Activated CD8-positive, alpha-beta T cell treated with anti-CD3 and anti-CD28 coated beads for 36 hours (primary cell): ENCODE measurements at regions not wholly inside any gene's neighbourhood (a gene's known extent, or its start where the extent isn't known, plus 50 kb on each side); places are given as distances from the start of the nearest gene placed in this dataset.

Experiments
- ATAC-seq: fragments of 200-7000 bp; cut with Tn5 transposase; one replicate; pipeline ENCODE4 v1.10.0; 2021; ENCODE audit warnings: mild to moderate bottlenecking, moderate library complexity
- CTCF ChIA-PET: fragments of 350-600 bp; sonication (Branson Sonifier 250); formaldehyde crosslinking; loops from one replicate; lab custom pipeline; 2021; ENCODE audit warnings: antibody characterized with exemption; lab: Charles Lee
- POLR2A ChIA-PET: fragments of 350-600 bp; sonication (Branson Sonifier 250); formaldehyde crosslinking; loops from one replicate; lab custom pipeline; 2021; ENCODE audit warnings: antibody characterized with exemption; lab: Charles Lee
- DNase-seq: peaks from one replicate; pipeline ENCODE4 v3.0.0-alpha.2; 2020
- H3K27ac Mint-ChIP-seq: one replicate; pipeline ENCODE4 v1.8.0; 2021; ENCODE audit warnings: mild to moderate bottlenecking, mixed read lengths
- H3K27me3 Mint-ChIP-seq: one replicate; pipeline ENCODE4 v1.8.0; 2021; ENCODE audit warnings: mixed read lengths
- H3K36me3 Mint-ChIP-seq: one replicate; pipeline ENCODE4 v1.8.0; 2021; ENCODE audit warnings: low read depth, mixed read lengths
- H3K4me1 Mint-ChIP-seq: one replicate; pipeline ENCODE4 v1.8.0; 2021; ENCODE audit warnings: low read depth, mixed read lengths
- H3K4me3 Mint-ChIP-seq: one replicate; pipeline ENCODE4 v1.8.0; 2021; ENCODE audit warnings: mild to moderate bottlenecking, moderate library complexity, mixed read lengths
- H3K9me3 Mint-ChIP-seq: one replicate; pipeline ENCODE4 v1.8.0; 2021; ENCODE audit warnings: mixed read lengths
- intact Hi-C: fragments of 100-400 bp; cut with micrococcal nuclease; formaldehyde crosslinking; loops from one replicate; pipeline ENCODE4 v1.10.0; 2022
- TF ChIP-seq, protein P1 (sequence below): fragments of 200-600 bp; IDR thresholded peaks from one replicate; pipeline ENCODE4 v1.8.0; 2022; ENCODE audit warnings: antibody characterized with exemption, mild to moderate bottlenecking

DNA sequence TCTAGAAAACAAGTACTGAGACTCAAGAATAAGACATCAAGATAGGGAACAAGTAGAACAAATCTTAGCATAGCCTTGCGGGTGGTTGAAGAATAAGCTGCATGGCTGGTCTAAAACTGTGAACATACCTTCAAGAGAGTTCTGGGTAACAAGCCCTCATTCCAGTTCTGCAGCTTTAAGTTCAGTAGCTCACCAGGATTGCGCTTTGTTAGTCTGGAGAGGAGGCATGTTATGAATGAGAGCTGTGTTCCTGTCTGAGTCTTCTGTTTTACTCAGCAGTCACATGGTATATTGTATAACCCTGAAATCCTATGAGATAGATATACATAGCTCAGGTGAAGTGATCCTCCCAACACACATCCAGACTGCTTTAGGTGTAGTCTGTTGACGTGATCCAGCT is 406.6 kb upstream of the IRAK1BP1 start:
- ATAC-seq (no peak), DNase-seq (no peak)
- H3K27me3 Mint-ChIP-seq = no peaks in the 10 kb centered on the region
- no peak overlapping the region for H3K4me3 Mint-ChIP-seq
- TF ChIP-seq, protein P1, sequence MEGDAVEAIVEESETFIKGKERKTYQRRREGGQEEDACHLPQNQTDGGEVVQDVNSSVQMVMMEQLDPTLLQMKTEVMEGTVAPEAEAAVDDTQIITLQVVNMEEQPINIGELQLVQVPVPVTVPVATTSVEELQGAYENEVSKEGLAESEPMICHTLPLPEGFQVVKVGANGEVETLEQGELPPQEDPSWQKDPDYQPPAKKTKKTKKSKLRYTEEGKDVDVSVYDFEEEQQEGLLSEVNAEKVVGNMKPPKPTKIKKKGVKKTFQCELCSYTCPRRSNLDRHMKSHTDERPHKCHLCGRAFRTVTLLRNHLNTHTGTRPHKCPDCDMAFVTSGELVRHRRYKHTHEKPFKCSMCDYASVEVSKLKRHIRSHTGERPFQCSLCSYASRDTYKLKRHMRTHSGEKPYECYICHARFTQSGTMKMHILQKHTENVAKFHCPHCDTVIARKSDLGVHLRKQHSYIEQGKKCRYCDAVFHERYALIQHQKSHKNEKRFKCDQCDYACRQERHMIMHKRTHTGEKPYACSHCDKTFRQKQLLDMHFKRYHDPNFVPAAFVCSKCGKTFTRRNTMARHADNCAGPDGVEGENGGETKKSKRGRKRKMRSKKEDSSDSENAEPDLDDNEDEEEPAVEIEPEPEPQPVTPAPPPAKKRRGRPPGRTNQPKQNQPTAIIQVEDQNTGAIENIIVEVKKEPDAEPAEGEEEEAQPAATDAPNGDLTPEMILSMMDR = no peak
- no peak overlapping the region for H3K27ac Mint-ChIP-seq
- H3K4me1 Mint-ChIP-seq = no peaks in the 10 kb centered on the region
- ChIA-PET POLR2A (no interaction called here), CTCF (no interaction called here)
- intact Hi-C loops = no loop called here
- peaks cover 6% of the 10 kb centered on the region for H3K9me3 Mint-ChIP-seq
- no peaks in the 10 kb centered on the region for H3K36me3 Mint-ChIP-seq

DNA sequence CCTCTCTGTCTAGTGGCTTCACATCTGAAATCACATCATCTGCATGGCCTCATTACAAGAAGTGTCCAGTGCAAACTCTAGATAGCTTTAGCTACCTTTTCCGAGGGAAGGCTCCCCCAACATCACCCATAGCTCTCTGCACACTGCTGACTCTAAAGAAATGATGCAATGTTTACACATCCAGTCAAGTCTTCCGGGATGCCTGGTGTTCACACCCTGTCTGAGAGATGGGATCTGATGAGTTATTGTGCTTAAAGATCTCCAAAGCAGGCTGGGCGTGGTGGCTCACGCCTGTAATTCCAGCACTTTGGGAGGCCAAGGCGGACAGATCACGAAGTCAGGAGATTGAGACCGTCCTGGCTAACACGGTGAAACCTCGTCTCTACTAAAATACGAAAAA is 404.6 kb upstream of the IRAK1BP1 start:
- ATAC-seq (no peak), DNase-seq (no peak)
- CTCF ChIA-PET = no interaction called here
- H3K27ac Mint-ChIP-seq = no peak overlapping the region
- TF ChIP-seq, protein P1 = no peak
- intact Hi-C loops = no loop called here
- H3K27me3 Mint-ChIP-seq = no peaks in the 10 kb centered on the region
- no peaks in the 10 kb centered on the region for H3K9me3 Mint-ChIP-seq
- H3K4me3 Mint-ChIP-seq = no peak overlapping the region
- no peaks in the 10 kb centered on the region for H3K4me1 Mint-ChIP-seq
- H3K36me3 Mint-ChIP-seq = no peaks in the 10 kb centered on the region
- POLR2A ChIA-PET = no interaction called here

DNA sequence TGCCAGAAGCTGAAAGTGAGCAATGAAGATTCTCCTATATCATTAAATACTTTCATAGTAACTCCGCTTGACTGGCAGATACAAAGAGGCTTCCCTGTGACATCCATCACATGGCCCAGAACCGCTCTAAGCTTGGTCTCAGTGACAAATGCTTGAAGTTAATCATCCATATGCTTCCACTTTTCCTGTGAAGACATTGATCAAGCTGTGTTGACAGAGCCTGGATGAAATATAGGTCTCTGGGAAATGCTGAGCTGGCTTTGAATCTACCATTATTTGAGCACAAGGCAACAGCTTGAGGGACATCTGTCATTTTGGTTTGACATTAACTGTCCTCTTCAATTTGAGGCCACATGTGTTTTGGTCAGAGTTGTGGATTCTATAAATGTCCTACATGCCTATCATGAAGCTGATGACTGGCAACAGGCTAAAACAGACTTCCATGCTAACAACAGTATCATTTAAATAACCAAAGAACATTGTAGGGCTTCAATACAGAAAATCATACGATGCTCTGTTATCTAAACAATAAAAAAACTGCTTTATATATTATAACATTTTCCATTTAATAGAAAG is 402.2 kb upstream of the IRAK1BP1 start:
- Mint-ChIP-seq H3K27ac (no peak overlapping the region), H3K4me3 (no peak overlapping the region), H3K4me1 (no peaks in the 10 kb centered on the region), H3K36me3 (no peaks in the 10 kb centered on the region), H3K9me3 (no peaks in the 10 kb centered on the region), H3K27me3 (no peaks in the 10 kb centered on the region)
- ATAC-seq = no peak
- DNase-seq = no peak
- TF ChIP-seq, protein P1 = no peak
- ChIA-PET CTCF (no interaction called here), POLR2A (no interaction called here)
- intact Hi-C loops = no loop called here

DNA sequence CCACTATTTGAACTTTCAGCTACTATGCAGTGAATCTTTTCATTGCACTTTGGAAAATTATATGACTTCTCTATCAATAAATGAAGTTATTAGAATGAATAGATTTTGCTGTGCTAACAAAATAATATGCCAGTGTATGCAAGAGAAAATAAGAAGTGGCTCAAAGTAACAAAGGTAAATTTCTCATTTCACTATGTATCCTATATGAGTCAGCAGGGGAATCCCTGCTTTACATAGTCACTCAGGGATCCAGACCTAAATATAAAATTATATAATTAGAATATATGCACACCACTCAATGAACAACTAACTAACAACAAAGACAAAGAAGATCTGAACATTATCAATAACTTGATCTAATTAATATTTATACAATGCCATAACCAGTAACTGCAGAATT is 390.8 kb upstream of the IRAK1BP1 start:
- peaks cover 3% of the 10 kb centered on the region for H3K9me3 Mint-ChIP-seq

DNA sequence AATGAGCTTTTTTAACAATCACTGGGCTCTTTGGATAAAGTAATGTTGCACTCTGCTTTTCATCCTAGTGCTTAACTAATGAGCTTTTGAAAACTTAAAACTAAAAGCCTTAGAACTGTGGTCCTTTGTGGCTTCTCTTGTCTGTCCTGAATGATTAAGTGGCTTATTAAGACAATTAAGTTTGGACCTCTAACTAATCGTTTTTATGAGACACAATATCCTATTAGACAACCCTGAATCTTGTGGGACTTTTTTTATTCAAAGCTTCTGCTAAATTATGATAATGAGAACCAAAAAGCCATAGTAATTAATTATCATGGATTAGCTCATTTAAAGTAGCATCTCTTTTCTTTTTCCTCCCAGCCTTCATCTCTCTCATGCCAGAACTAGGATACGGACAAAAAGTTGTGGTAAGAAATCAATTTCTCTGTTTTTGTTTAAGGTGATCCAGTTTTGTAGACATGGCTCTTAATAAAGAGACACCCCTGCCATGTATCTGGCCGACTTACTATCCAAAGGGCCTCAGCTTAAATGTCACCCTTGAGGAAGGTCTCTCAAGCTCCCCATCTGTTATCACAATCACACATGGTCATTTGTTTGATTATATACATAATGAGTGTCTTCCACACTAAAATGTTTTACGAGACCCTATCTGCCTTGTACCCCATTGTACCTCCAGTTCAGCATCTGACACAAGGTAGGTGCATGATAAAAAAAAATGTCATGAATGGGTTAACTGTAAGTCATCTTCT is 384.4 kb upstream of the IRAK1BP1 start:
- H3K4me1 Mint-ChIP-seq = no peaks in the 10 kb centered on the region
- intact Hi-C loops = no loop called here
- POLR2A ChIA-PET = no interaction called here

More for the DNA sequence above, 390.8 kb upstream of the IRAK1BP1 start:
- H3K27me3 Mint-ChIP-seq = no peaks in the 10 kb centered on the region
- H3K4me1 Mint-ChIP-seq = no peaks in the 10 kb centered on the region
- intact Hi-C loops = no loop called here
- no peaks in the 10 kb centered on the region for H3K36me3 Mint-ChIP-seq
- no peak for DNase-seq
- POLR2A ChIA-PET = no interaction called here
- ATAC-seq = no peak
- no peak overlapping the region for H3K4me3 Mint-ChIP-seq
- TF ChIP-seq, protein P1 = no peak
- no peak overlapping the region for H3K27ac Mint-ChIP-seq
- CTCF ChIA-PET = no interaction called here

More for the DNA sequence above, 384.4 kb upstream of the IRAK1BP1 start:
- Mint-ChIP-seq H3K36me3 (no peaks in the 10 kb centered on the region), H3K4me3 (no peak overlapping the region), H3K27ac (no peak overlapping the region), H3K27me3 (no peaks in the 10 kb centered on the region), H3K9me3 (peaks cover 3% of the 10 kb centered on the region)
- CTCF ChIA-PET = no interaction called here
- TF ChIP-seq, protein P1 = no peak
- DNase-seq (no peak), ATAC-seq (no peak)
